SU-DHL-6 (cell line): ENCODE measurements at regions not wholly inside any gene's neighbourhood (a gene's known extent, or its start where the extent isn't known, plus 50 kb on each side); places are given as distances from the start of the nearest gene placed in this dataset.

ENCODE experiments used
- CTCF ChIP-seq: fragments of 200-600 bp; sonication (generic); IDR thresholded peaks from one replicate; pipeline ENCODE4 v1.5.1; 2017; ENCODE audit warnings: antibody characterized with exemption, mild to moderate bottlenecking, low read length, moderate library complexity; ENCODE audit not compliant: insufficient read depth, poor library complexity, severe bottlenecking
- EZH2phosphoT487 ChIP-seq: fragments of 200-600 bp; sonication (generic), shearing (Covaris generic); conservative IDR thresholded peaks from 2 replicates; pipeline ENCODE4 v1.6.1; 2018; ENCODE audit warnings: mild to moderate bottlenecking, antibody characterized with exemption, low read length, moderate library complexity, mixed read lengths

- TF ChIP-seq CTCF: no peak
- no peak for TF ChIP-seq EZH2phosphoT487
Measured at GRCh38 chr7:23971031-23971430, 261.0 kb downstream of the STK31 start.
